HK-2 (cell line): ENCODE measurements at regions not wholly inside any gene's neighbourhood (a gene's known extent, or its start where the extent isn't known, plus 50 kb on each side); places are given as distances from the start of the nearest gene placed in this dataset.

ENCODE experiments used
- DNase-seq: peaks from one replicate; pipeline ENCODE4 v3.0.0-alpha.2; 2018; ENCODE audit not compliant: unreplicated experiment

DNA sequence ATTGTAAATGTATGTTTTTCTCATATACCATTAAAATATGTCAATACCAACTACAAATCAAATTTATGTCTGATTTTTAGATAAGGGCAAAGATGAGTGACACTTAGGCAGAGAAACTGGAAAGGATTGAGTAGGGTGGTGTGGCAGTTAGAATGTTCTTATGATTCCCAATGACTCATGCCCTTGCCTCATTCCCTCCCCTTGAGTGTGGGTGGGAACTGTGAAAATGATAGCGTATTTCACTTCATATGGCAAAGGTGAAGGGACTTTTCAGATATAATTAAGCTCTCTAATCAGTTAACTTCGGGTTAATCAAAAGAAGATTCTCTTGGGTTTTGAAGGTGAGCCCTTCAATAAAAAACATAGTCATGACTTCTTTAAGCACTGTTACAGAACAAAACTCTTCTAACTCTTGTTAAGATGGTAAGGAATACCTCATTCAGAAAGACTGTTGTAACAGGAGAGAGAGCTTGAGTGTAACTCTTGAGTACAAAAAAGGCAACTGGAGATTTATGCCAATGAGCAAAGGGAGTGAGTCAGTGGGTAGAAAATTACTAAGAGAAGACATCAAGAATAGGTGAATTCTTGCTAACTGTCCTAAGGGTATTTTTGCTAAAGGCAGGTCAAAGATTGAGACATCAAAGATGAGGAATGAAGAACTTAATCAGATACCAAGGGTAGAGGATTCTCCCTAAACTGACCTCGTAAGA is 329.5 kb downstream of the KCTD8 start:
- DNase-seq = no peak

DNA sequence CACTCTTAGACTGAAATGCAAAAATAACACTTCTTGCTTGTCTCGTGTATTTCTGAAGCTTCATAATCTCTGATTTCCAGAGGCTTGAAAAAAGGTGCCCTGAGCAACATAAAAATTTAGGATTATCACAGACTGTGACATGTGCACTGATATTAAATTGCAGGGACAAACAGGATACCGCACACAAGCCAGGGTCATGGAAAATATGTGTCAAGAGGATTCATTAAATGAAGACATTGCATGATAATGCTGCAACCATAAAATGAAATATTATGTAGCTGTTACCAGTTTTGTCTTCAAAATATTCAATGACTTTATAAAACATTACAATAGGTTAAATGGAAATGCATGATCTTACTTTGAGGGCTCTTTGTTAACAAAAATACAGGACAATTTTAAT is 328.0 kb downstream of the KCTD8 start:
- no peak for DNase-seq

DNA sequence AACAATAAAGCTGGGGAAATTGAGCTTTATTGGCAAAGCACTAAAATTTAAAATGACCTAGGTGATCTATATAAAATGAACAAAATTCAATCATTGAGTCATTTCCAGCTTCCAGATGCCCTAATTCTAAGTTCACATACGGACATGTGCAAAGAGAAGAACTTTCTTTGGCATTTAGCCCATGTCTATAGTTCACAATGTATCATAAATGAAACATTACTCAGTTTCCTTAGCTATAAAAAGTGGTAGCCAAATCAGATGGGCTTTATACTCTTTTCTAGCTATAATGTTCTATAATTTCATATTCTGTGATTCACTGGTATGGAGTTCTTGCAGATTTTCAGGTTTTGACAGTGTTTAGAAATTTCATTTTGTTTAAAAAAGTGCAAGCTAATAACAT is 327.4 kb downstream of the KCTD8 start:
- DNase-seq = no peak
